ENCODE measurements at regions not wholly inside any gene's neighbourhood (a gene's known extent, or its start where the extent isn't known, plus 50 kb on each side); places are given as distances from the start of the nearest gene placed in this dataset.

DNA sequence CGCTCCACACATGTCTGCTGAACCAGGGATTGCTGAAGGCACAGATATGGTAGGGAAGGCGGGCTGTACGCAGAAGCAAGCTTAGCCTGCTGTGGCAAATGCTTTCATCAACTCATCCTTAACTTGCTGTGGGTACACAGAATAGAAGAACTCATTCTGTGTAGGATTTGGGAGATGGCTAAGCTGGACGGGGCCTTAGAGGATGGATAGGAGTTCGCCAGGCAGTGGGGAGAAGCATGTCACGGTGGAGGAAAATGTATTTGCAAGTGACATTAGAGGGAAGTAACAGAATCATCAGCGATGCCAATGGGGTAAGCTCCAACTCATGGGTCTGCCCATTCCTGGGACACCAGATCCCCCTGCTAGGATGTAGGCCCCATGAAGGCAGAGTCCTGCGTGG is 96.7 kb upstream of the SMIM21 start:
- H3K4me3 Mint-ChIP-seq (ENCODE audit: unreplicated experiment): no peak overlapping the region
- H3K27ac Mint-ChIP-seq (ENCODE audit: unreplicated experiment): peak overlapping the region; percentile 62
- TF ChIP-seq CTCF (IDR thresholded peaks at IDR 0.05; ENCODE audit: unreplicated experiment): no peak
- no peaks in the 10 kb centered on the region for H3K9me3 Mint-ChIP-seq (ENCODE audit: unreplicated experiment)
- peaks cover 3% of the 10 kb centered on the region for H3K27me3 Mint-ChIP-seq (ENCODE audit: unreplicated experiment)
- no peak for DNase-seq (ENCODE audit: low spot score)
- no peaks in the 10 kb centered on the region for H3K4me1 Mint-ChIP-seq (ENCODE audit: unreplicated experiment)
- H3K36me3 Mint-ChIP-seq (ENCODE audit: low read depth, unreplicated experiment): no peaks in the 10 kb centered on the region

DNA sequence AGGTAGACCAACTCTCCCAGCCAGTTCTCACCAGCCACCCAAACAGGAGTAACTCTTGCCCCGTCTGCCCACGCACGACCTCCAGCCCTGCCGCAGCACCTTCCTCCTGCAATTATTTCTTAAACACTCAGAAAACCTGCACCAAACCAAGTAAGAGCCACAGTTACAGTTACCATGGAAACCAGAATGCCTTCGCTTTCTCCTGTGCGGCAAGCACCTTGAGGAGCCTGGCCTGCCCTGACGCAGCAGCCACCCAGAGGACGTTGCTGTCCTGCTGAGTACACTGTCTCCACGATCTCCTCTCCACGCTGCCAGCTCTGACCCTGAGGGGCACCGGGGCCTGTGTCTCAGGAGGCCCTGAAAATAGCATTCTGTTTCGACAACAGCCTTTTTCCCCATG is 94.3 kb upstream of the SMIM21 start:
- Mint-ChIP-seq H3K36me3 (ENCODE audit: low read depth, unreplicated experiment) (no peaks in the 10 kb centered on the region), H3K27me3 (ENCODE audit: unreplicated experiment) (peaks cover 2% of the 10 kb centered on the region), H3K9me3 (ENCODE audit: unreplicated experiment) (no peaks in the 10 kb centered on the region), H3K27ac (ENCODE audit: unreplicated experiment) (no peak overlapping the region), H3K4me3 (ENCODE audit: unreplicated experiment) (no peak overlapping the region), H3K4me1 (ENCODE audit: unreplicated experiment) (no peaks in the 10 kb centered on the region)
- DNase-seq (ENCODE audit: low spot score): no peak
- TF ChIP-seq CTCF (IDR thresholded peaks at IDR 0.05; ENCODE audit: unreplicated experiment): no peak

DNA sequence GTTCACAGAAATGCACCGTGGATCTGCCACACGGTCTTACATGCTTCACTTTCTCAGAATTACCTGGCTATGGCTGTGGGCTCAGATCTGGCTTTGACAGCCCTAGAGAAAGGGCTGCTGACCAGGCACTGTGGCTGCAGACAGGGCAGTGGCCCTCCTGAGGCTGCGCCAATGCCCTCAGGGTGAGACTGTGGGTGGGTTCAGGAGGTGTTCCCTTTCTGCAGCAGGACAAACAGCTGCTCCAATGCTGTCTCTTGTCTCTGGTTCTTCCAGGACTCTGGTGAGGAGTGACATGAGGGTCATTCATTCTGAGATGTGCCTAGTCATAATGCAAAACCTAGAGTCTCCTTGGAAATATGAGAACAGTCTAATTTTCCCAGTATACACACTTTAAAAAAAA is 90.5 kb upstream of the SMIM21 start:
- H3K27me3 Mint-ChIP-seq (ENCODE audit: unreplicated experiment): peaks cover 4% of the 10 kb centered on the region

DNA sequence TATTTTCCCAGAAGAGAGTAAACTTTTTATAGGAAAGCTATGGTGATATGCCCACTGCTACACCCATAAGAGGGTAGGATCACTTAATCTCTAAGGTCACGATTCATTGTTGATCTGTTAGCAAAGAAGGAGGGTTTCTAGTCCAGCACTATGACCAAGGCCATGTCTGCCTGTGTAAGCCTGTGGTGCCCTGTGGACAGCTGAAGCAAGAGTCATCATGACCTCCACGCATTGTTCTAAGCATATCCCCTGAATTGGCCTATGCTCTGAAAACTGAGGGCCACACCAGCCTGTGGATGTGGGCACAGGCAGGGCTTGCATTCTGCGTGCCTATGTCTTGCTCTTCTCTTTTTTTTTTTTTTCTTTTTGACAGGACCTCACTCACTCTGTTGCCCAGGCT is 89.8 kb upstream of the SMIM21 start:
- Mint-ChIP-seq H3K9me3 (ENCODE audit: unreplicated experiment) (peaks cover 3% of the 10 kb centered on the region), H3K27ac (ENCODE audit: unreplicated experiment) (no peak overlapping the region), H3K27me3 (ENCODE audit: unreplicated experiment) (peaks cover 4% of the 10 kb centered on the region), H3K4me1 (ENCODE audit: unreplicated experiment) (no peaks in the 10 kb centered on the region), H3K36me3 (ENCODE audit: low read depth, unreplicated experiment) (no peaks in the 10 kb centered on the region), H3K4me3 (ENCODE audit: unreplicated experiment) (no peak overlapping the region)
- TF ChIP-seq CTCF (IDR thresholded peaks at IDR 0.05; ENCODE audit: unreplicated experiment): no peak
- no peak for DNase-seq (ENCODE audit: low spot score)

More for the DNA sequence above, 90.5 kb upstream of the SMIM21 start:
- H3K4me3 Mint-ChIP-seq (ENCODE audit: unreplicated experiment): no peak overlapping the region
- no peak for TF ChIP-seq CTCF (IDR thresholded peaks at IDR 0.05; ENCODE audit: unreplicated experiment)
- H3K9me3 Mint-ChIP-seq (ENCODE audit: unreplicated experiment): no peaks in the 10 kb centered on the region
- no peak for DNase-seq (ENCODE audit: low spot score)
- no peaks in the 10 kb centered on the region for H3K36me3 Mint-ChIP-seq (ENCODE audit: low read depth, unreplicated experiment)
- H3K27ac Mint-ChIP-seq (ENCODE audit: unreplicated experiment): no peak overlapping the region
- H3K4me1 Mint-ChIP-seq (ENCODE audit: unreplicated experiment): no peaks in the 10 kb centered on the region

- no peaks in the 10 kb centered on the region for H3K36me3 Mint-ChIP-seq (ENCODE audit: low read depth, unreplicated experiment)
These were observed 80.1 kb upstream of the SMIM21 start for GRCh38 chr18:75507636-75508035.

More at GRCh38 chr18:75507636-75508035, 80.1 kb upstream of the SMIM21 start:
- no peaks in the 10 kb centered on the region for H3K4me1 Mint-ChIP-seq (ENCODE audit: unreplicated experiment)
- TF ChIP-seq CTCF (IDR thresholded peaks at IDR 0.05; ENCODE audit: unreplicated experiment): no peak
- H3K9me3 Mint-ChIP-seq (ENCODE audit: unreplicated experiment): peaks cover 5% of the 10 kb centered on the region
- no peak for DNase-seq (ENCODE audit: low spot score)
- no peak overlapping the region for H3K4me3 Mint-ChIP-seq (ENCODE audit: unreplicated experiment)
- H3K27me3 Mint-ChIP-seq (ENCODE audit: unreplicated experiment): peaks cover 1% of the 10 kb centered on the region
- no peak overlapping the region for H3K27ac Mint-ChIP-seq (ENCODE audit: unreplicated experiment)

Data from endothelial cell (in vitro differentiated cells).